KMS-11 (cell line): ENCODE measurements at regions not wholly inside any gene's neighbourhood (a gene's known extent, or its start where the extent isn't known, plus 50 kb on each side); places are given as distances from the start of the nearest gene placed in this dataset.
"Not testable (repeated sequence)": the region's sequence is repeated elsewhere in the genome, so short reads cannot be mapped to it uniquely, and the experiment has no call there.

Experiments
- H2AFZ ChIP-seq: fragments of 200-600 bp; sonication (generic); 2 replicates; pipeline ENCODE4 v1.6.1; 2016; ENCODE audit warnings: antibody characterized with exemption, mixed run types, low read depth
- H3K27ac ChIP-seq: fragments of 200-600 bp; sonication (generic); 2 replicates; pipeline ENCODE4 v1.6.1; 2016; ENCODE audit warnings: mild to moderate bottlenecking, mixed run types
- H3K27me3 ChIP-seq: fragments of 200-600 bp; sonication (generic); 2 replicates; pipeline ENCODE4 v1.6.1; 2017; ENCODE audit warnings: mild to moderate bottlenecking, low read depth, mixed run types, moderate library complexity; ENCODE audit not compliant: insufficient read depth
- H3K36me3 ChIP-seq: fragments of 200-600 bp; sonication (generic); 2 replicates; pipeline ENCODE4 v1.6.1; 2017; ENCODE audit warnings: mild to moderate bottlenecking, mixed run types; ENCODE audit not compliant: insufficient read depth
- H3K4me1 ChIP-seq: fragments of 200-600 bp; sonication (generic); 2 replicates; pipeline ENCODE4 v1.6.1; 2016; ENCODE audit warnings: mild to moderate bottlenecking, low read depth, mixed run types; ENCODE audit not compliant: poor library complexity, severe bottlenecking
- H3K4me2 ChIP-seq: fragments of 200-600 bp; sonication (generic); 2 replicates; pipeline ENCODE4 v1.7.0; 2016; ENCODE audit warnings: mild to moderate bottlenecking, mixed run types
- H3K4me3 ChIP-seq: fragments of 200-600 bp; sonication (generic); IDR thresholded peaks from 2 replicates; pipeline ENCODE4 v1.6.1; 2017; ENCODE audit warnings: low read depth, low read length, mixed read lengths; ENCODE audit not compliant: insufficient read depth
- H3K79me2 ChIP-seq: fragments of 200-600 bp; sonication (generic); 2 replicates; pipeline ENCODE4 v1.6.1; 2016; ENCODE audit warnings: low read depth, mixed run types; ENCODE audit not compliant: insufficient read depth
- H3K9ac ChIP-seq: fragments of 200-600 bp; sonication (generic); 2 replicates; pipeline ENCODE4 v1.6.1; 2016; ENCODE audit warnings: mild to moderate bottlenecking, mixed run types
- H4K20me1 ChIP-seq: fragments of 200-600 bp; sonication (generic); 2 replicates; pipeline ENCODE4 v1.6.1; 2016; ENCODE audit warnings: mild to moderate bottlenecking, mixed run types; ENCODE audit not compliant: insufficient read depth
- CTCF ChIP-seq: fragments of 200-600 bp; sonication (generic); conservative IDR thresholded peaks from 2 replicates; pipeline ENCODE4 v1.6.1; 2017; ENCODE audit warnings: low read depth, mild to moderate bottlenecking, antibody characterized with exemption, low read length, moderate library complexity, mixed read lengths

- no peaks in the 10 kb centered on the region for H4K20me1 ChIP-seq
- no peaks in the 10 kb centered on the region for H3K27me3 ChIP-seq
- H3K36me3 ChIP-seq: no peaks in the 10 kb centered on the region
- TF ChIP-seq CTCF: no peak
- H3K79me2 ChIP-seq: no peaks in the 10 kb centered on the region
- H3K4me2 ChIP-seq: no peak overlapping the region
- H3K27ac ChIP-seq: no peak overlapping the region
- H2AFZ ChIP-seq: no peak overlapping the region
- H3K4me3 ChIP-seq: no peak overlapping the region
- no peaks in the 10 kb centered on the region for H3K4me1 ChIP-seq
- H3K9ac ChIP-seq: no peak overlapping the region
Measured at GRCh38 chr2:204395539-204395938, 149.7 kb upstream of the PARD3B start.

GRCh38 chr2:204401114-204401513, 144.2 kb upstream of the PARD3B start:
- no peaks in the 10 kb centered on the region for H3K36me3 ChIP-seq
- TF ChIP-seq CTCF: no peak
- no peak overlapping the region for H3K4me2 ChIP-seq
- no peak overlapping the region for H3K27ac ChIP-seq
- H3K4me3 ChIP-seq: no peak overlapping the region
- no peaks in the 10 kb centered on the region for H4K20me1 ChIP-seq
- no peaks in the 10 kb centered on the region for H3K27me3 ChIP-seq
- no peaks in the 10 kb centered on the region for H3K4me1 ChIP-seq
- no peaks in the 10 kb centered on the region for H3K79me2 ChIP-seq
- H2AFZ ChIP-seq: no peak overlapping the region
- H3K9ac ChIP-seq: no peak overlapping the region

GRCh38 chr2:204407204-204408014, 137.9 kb upstream of the PARD3B start:
- Histone ChIP-seq H4K20me1 (no peaks in the 10 kb centered on the region), H3K79me2 (no peaks in the 10 kb centered on the region), H3K27me3 (no peaks in the 10 kb centered on the region), H3K36me3 (no peaks in the 10 kb centered on the region), H3K9ac (no peak overlapping the region), H3K4me1 (no peaks in the 10 kb centered on the region), H2AFZ (no peak overlapping the region), H3K27ac (no peak overlapping the region), H3K4me2 (no peak overlapping the region), H3K4me3 (no peak overlapping the region)
- TF ChIP-seq CTCF: no peak

GRCh38 chr2:204412782-204413181, 132.5 kb upstream of the PARD3B start:
- not testable (repeated sequence) for H4K20me1 ChIP-seq, H2AFZ ChIP-seq, H3K79me2 ChIP-seq, H3K4me1 ChIP-seq, H3K36me3 ChIP-seq, H3K27me3 ChIP-seq, H3K4me2 ChIP-seq, H3K27ac ChIP-seq, H3K4me3 ChIP-seq, H3K9ac ChIP-seq

GRCh38 chr2:204415406-204416181, 129.7 kb upstream of the PARD3B start:
- no peak overlapping the region for H3K27ac ChIP-seq

More at GRCh38 chr2:204415406-204416181, 129.7 kb upstream of the PARD3B start:
- Histone ChIP-seq H2AFZ (no peak overlapping the region), H3K4me2 (no peak overlapping the region), H3K79me2 (no peaks in the 10 kb centered on the region), H3K4me1 (no peaks in the 10 kb centered on the region), H4K20me1 (no peaks in the 10 kb centered on the region), H3K9ac (no peak overlapping the region), H3K4me3 (no peak overlapping the region), H3K36me3 (no peaks in the 10 kb centered on the region), H3K27me3 (no peaks in the 10 kb centered on the region)
- no peak for TF ChIP-seq CTCF
